ENCODE measurements at regions not wholly inside any gene's neighbourhood (a gene's known extent, or its start where the extent isn't known, plus 50 kb on each side); places are given as distances from the start of the nearest gene placed in this dataset.

- TF ChIP-seq POLR2A (IDR thresholded peaks at IDR 0.05) (no peak), CTCF (IDR thresholded peaks at IDR 0.05) (no peak)
Observed at GRCh38 chr3:159221335-159221734, 419.5 kb downstream of the MFSD1 start.
